Lung (tissue), 11 donors: ENCODE measurements at regions not wholly inside any gene's neighbourhood (a gene's known extent, or its start where the extent isn't known, plus 50 kb on each side); places are given as distances from the start of the nearest gene placed in this dataset.
"Not testable (repeated sequence)": the region's sequence is repeated elsewhere in the genome, so short reads cannot be mapped to it uniquely, and the experiment has no call there.

ENCODE experiments used
- ATAC-seq: fragments of 200-7000 bp; cut with Tn5 transposase; one replicate; pipeline ENCODE4 v1.9.1; 2020; ENCODE audit warnings: moderate number of reproducible peaks; ENCODE audit not compliant: insufficient read depth, low FRiP score
- DNase-seq, 3 donors: peaks; one replicate each; pipeline ENCODE4 v3.0.0-alpha.2; 2013 to 2017
- H3K27ac ChIP-seq, 2 donors: one replicate each; pipeline ENCODE4 v1.5.1; 2013; ENCODE audit warnings: mild to moderate bottlenecking in 2 of 2, moderate library complexity in 2 of 2, control low read depth in 1 of 2, inconsistent platforms in 1 of 2, low read depth in 1 of 2, low read length in 1 of 2
- H3K27me3 ChIP-seq, 3 donors: one replicate each; pipeline ENCODE4 v1.5.1; 2013; ENCODE audit warnings: low read length in 2 of 3; ENCODE audit not compliant: control insufficient read depth in 3 of 3, insufficient read depth in 3 of 3
- H3K36me3 ChIP-seq, 4 donors: one replicate each; pipeline ENCODE4 v1.5.1; 2013; ENCODE audit warnings: low read length in 4 of 4, mild to moderate bottlenecking in 1 of 4, moderate library complexity in 1 of 4; ENCODE audit not compliant: control insufficient read depth in 4 of 4, insufficient read depth in 4 of 4
- H3K4me1 ChIP-seq, 5 donors: one replicate each; pipeline ENCODE4 v1.5.1; 2013; ENCODE audit warnings: low read length in 5 of 5, mild to moderate bottlenecking in 2 of 5, moderate library complexity in 1 of 5; ENCODE audit not compliant: control insufficient read depth in 5 of 5, insufficient read depth in 5 of 5
- H3K4me3 ChIP-seq: one replicate; pipeline ENCODE4 v1.5.1; 2013; ENCODE audit warnings: mild to moderate bottlenecking, control low read depth, moderate library complexity
- H3K9ac ChIP-seq, 2 donors: one replicate each; pipeline ENCODE4 v1.5.1; 2013; ENCODE audit warnings: low read length in 2 of 2, control low read depth in 1 of 2; ENCODE audit not compliant: insufficient read depth in 1 of 2
- H3K9me3 ChIP-seq, 4 donors: one replicate each; pipeline ENCODE4 v1.5.1; 2013; ENCODE audit warnings: low read length in 3 of 4, mild to moderate bottlenecking in 1 of 4, moderate library complexity in 1 of 4; ENCODE audit not compliant: control insufficient read depth in 4 of 4, insufficient read depth in 3 of 4
- CTCF ChIP-seq: IDR thresholded peaks from 2 replicates; pipeline ENCODE4 v1.5.1; 2012; ENCODE audit warnings: mild to moderate bottlenecking; ENCODE audit errors: control extremely low read depth, extremely low read depth
- WGBS, 2 donors: extraction: QIAGEN DNeasy Blood & Tissue Kit; methylation state at CpG; one replicate each; pipeline ENCODE4 v1.1.7; 2013; 5-methylcytosine and 5-hydroxymethylcytosine counted together
- donor health status: control.
- donor health status: control.
- donor health status: Bipolar disorder and iron deficiency.
- donor health status: healthy.
- donor health status: DM: yes; HTN: yes; CAD: no.

GRCh38 chr18:73119574-73119973 is 251.8 kb upstream of the NETO1 start:
- Histone ChIP-seq H3K27me3 (no peaks in the 10 kb centered on the region), H3K36me3 (no peaks in the 10 kb centered on the region), H3K4me3 (no peak overlapping the region), H3K4me1 (no peaks in the 10 kb centered on the region), H3K9ac (no peak overlapping the region), H3K9me3 (no peaks in the 10 kb centered on the region), H3K27ac (no peak overlapping the region)
- ATAC-seq = no peak
- no peak for DNase-seq
- no peak for TF ChIP-seq CTCF
- 7 to 26% methylated on average over 2 of the region's 2 CpGs for WGBS, 2 donors

- Histone ChIP-seq H3K9ac (no peak overlapping the region), H3K36me3 (no peaks in the 10 kb centered on the region), H3K27ac (no peak overlapping the region), H3K9me3 (no peaks in the 10 kb centered on the region), H3K27me3 (no peaks in the 10 kb centered on the region), H3K4me3 (no peak overlapping the region), H3K4me1 (no peaks in the 10 kb centered on the region)
- no peak for TF ChIP-seq CTCF
- ATAC-seq (no peak), DNase-seq (no peak)
- WGBS, 2 donors = 77 to 85% methylated on average over 3 of the region's 3 CpGs
Observed at GRCh38 chr18:73118121-73118816, 250.5 kb upstream of the NETO1 start.

- ATAC-seq (no peak), DNase-seq (no peak)
- H3K27me3 ChIP-seq = no peaks in the 10 kb centered on the region
- no peaks in the 10 kb centered on the region for H3K9me3 ChIP-seq
- no peak overlapping the region for H3K4me3 ChIP-seq
- H3K4me1 ChIP-seq = no peaks in the 10 kb centered on the region
- H3K9ac ChIP-seq = no peak overlapping the region
- no peaks in the 10 kb centered on the region for H3K36me3 ChIP-seq
- H3K27ac ChIP-seq = no peak overlapping the region
- WGBS, 2 donors = 72 to 78% methylated on average over 3 of the region's 3 CpGs
- TF ChIP-seq CTCF = no peak
Observed at GRCh38 chr18:73110307-73110706, 242.5 kb upstream of the NETO1 start.

- DNase-seq = no peak
- H3K27me3 ChIP-seq = no peaks in the 10 kb centered on the region
- H3K9ac ChIP-seq = no peak overlapping the region
- H3K4me1 ChIP-seq = no peaks in the 10 kb centered on the region
- no peaks in the 10 kb centered on the region for H3K9me3 ChIP-seq
- H3K36me3 ChIP-seq = no peaks in the 10 kb centered on the region
- 95% methylated on average over 4 of the region's 4 CpGs for WGBS, 2 donors
- H3K4me3 ChIP-seq = no peak overlapping the region
- H3K27ac ChIP-seq = no peak overlapping the region
- no peak for TF ChIP-seq CTCF
- no peak for ATAC-seq
Observed at GRCh38 chr18:73101977-73102376, 234.2 kb upstream of the NETO1 start.

GRCh38 chr18:73101491-73101890 is 233.7 kb upstream of the NETO1 start:
- not testable (repeated sequence) for ATAC-seq

More at GRCh38 chr18:73101491-73101890, 233.7 kb upstream of the NETO1 start:
- H3K27ac ChIP-seq, DNase-seq, H3K27me3 ChIP-seq, H3K9ac ChIP-seq, H3K9me3 ChIP-seq, H3K36me3 ChIP-seq, H3K4me1 ChIP-seq, H3K4me3 ChIP-seq: not testable (repeated sequence)
- WGBS, 2 donors = 71 to 78% methylated on average over 6 of the region's 6 CpGs
